CD14-positive monocyte (primary cell): ENCODE measurements at regions not wholly inside any gene's neighbourhood (a gene's known extent, or its start where the extent isn't known, plus 50 kb on each side); places are given as distances from the start of the nearest gene placed in this dataset.

Experiments used
- DNase-seq, 3 donors: peaks; one replicate each; pipeline ENCODE4 v3.0.0-alpha.2; 2011 to 2022
- H2AFZ ChIP-seq: 2 replicates; pipeline ENCODE4 v1.6.0; 2012; ENCODE audit warnings: mild to moderate bottlenecking, low read depth, low read length, inconsistent platforms; ENCODE audit not compliant: insufficient read depth, poor library complexity, severe bottlenecking
- H3K27ac ChIP-seq, 2 donors: 1 replicate in 1 of 2; 2 replicates in 1 of 2; pipeline ENCODE4 v1.5.1; 2012 to 2013; ENCODE audit warnings: low read length in 2 of 2, control low read depth in 1 of 2, inconsistent platforms in 1 of 2, low read depth in 1 of 2, mild to moderate bottlenecking in 1 of 2
- H3K27me3 ChIP-seq, 2 donors: one replicate each; pipeline versions ENCODE4 v1.6.0 to v1.6.1; 2011 to 2013; ENCODE audit warnings: low read length in 2 of 2; ENCODE audit not compliant: control insufficient read depth in 2 of 2, insufficient read depth in 2 of 2
- H3K36me3 ChIP-seq, 2 donors: replicated peaks in 1 of 2; 1 replicate in 1 of 2; 2 replicates in 1 of 2; pipeline versions ENCODE4 v1.5.1 to v1.6.1; 2012 to 2013; ENCODE audit warnings: low read length in 2 of 2, control low read depth in 1 of 2, inconsistent platforms in 1 of 2, mild to moderate bottlenecking in 1 of 2; ENCODE audit not compliant: insufficient read depth in 2 of 2, control insufficient read depth in 1 of 2
- H3K4me1 ChIP-seq, 2 donors: 1 replicate in 1 of 2; 2 replicates in 1 of 2; pipeline versions ENCODE4 v1.5.1 to v1.6.1; 2012 to 2013; ENCODE audit warnings: low read length in 2 of 2, control low read depth in 1 of 2, inconsistent platforms in 1 of 2, mild to moderate bottlenecking in 1 of 2, moderate library complexity in 1 of 2; ENCODE audit not compliant: insufficient read depth in 2 of 2, control insufficient read depth in 1 of 2
- H3K4me2 ChIP-seq: replicated peaks from 2 replicates; pipeline ENCODE3; 2012; ENCODE audit warnings: low read length, moderate library complexity, mild to moderate bottlenecking; ENCODE audit not compliant: poor library complexity, severe bottlenecking; ENCODE audit errors: extremely low read depth
- H3K4me3 ChIP-seq, 3 experiments: fragments of 200-600 bp in 1 of 3; sonication (generic) in 1 of 3; replicated peaks in 1 of 3; 1 replicate in 2 of 3; 2 replicates in 1 of 3; pipeline ENCODE4 v1.5.1; 2011 to 2013; ENCODE audit warnings: low read length in 3 of 3, mild to moderate bottlenecking in 3 of 3, control low read depth in 2 of 3, low read depth in 2 of 3, inconsistent platforms in 1 of 3, moderate library complexity in 1 of 3
- H3K79me2 ChIP-seq: 2 replicates; pipeline ENCODE4 v1.6.0; 2012; ENCODE audit warnings: mild to moderate bottlenecking, control low read depth, inconsistent platforms, low read length, moderate library complexity; ENCODE audit not compliant: insufficient read depth
- H3K9ac ChIP-seq: 2 replicates; pipeline ENCODE4 v1.6.0; 2017; ENCODE audit warnings: low read length, mild to moderate bottlenecking; ENCODE audit not compliant: insufficient read depth, poor library complexity, severe bottlenecking
- H3K9me3 ChIP-seq, 2 donors: replicated peaks in 1 of 2; 1 replicate in 1 of 2; 2 replicates in 1 of 2; pipeline versions ENCODE4 v1.5.1 to v1.6.1; 2012 to 2013; ENCODE audit warnings: low read length in 2 of 2, control low read depth in 1 of 2; ENCODE audit not compliant: control insufficient read depth in 1 of 2, insufficient read depth in 1 of 2
- H4K20me1 ChIP-seq: 2 replicates; pipeline ENCODE4 v1.6.0; 2012; ENCODE audit warnings: mild to moderate bottlenecking, low read length, control low read depth, moderate library complexity; ENCODE audit not compliant: insufficient read depth
- H3K27ac Mint-ChIP-seq, 7 donors: one replicate each; pipeline ENCODE4 v1.8.0; 2020; ENCODE audit warnings: mild to moderate bottlenecking in 7 of 7, mixed read lengths in 7 of 7, moderate library complexity in 6 of 7, inconsistent platforms in 2 of 7
- H3K27me3 Mint-ChIP-seq, 3 donors: one replicate each; pipeline ENCODE4 v1.8.0; 2021 to 2022; ENCODE audit warnings: low read depth in 3 of 3, mild to moderate bottlenecking in 3 of 3, mixed read lengths in 3 of 3, moderate library complexity in 3 of 3, inconsistent platforms in 1 of 3
- H3K36me3 Mint-ChIP-seq, 2 donors: one replicate each; pipeline ENCODE4 v1.8.0; 2020; ENCODE audit warnings: mixed read lengths in 2 of 2, inconsistent platforms in 1 of 2, mild to moderate bottlenecking in 1 of 2
- H3K4me1 Mint-ChIP-seq: one replicate; pipeline ENCODE4 v1.8.0; 2020; ENCODE audit warnings: mild to moderate bottlenecking, mixed read lengths
- H3K4me3 Mint-ChIP-seq, 2 donors: one replicate each; pipeline ENCODE4 v1.8.0; 2020; ENCODE audit warnings: mild to moderate bottlenecking in 2 of 2, mixed read lengths in 2 of 2, moderate library complexity in 1 of 2
- H3K9me3 Mint-ChIP-seq, 7 donors: one replicate each; pipeline ENCODE4 v1.8.0; 2020 to 2022; ENCODE audit warnings: mixed read lengths in 7 of 7, mild to moderate bottlenecking in 6 of 7, moderate library complexity in 6 of 7, inconsistent platforms in 2 of 7
- CTCF ChIP-seq: fragments of 200-600 bp; IDR thresholded peaks from one replicate; pipeline ENCODE4 v1.8.0; 2022; ENCODE audit warnings: antibody characterized with exemption, mild to moderate bottlenecking
- WGBS: methylation state at CpG from one replicate; pipeline ENCODE4 v1.1.5; 2013; ENCODE audit warnings: missing lambda C conversion rate; ENCODE audit not compliant: insufficient coverage; 5-methylcytosine and 5-hydroxymethylcytosine counted together
- intact Hi-C, 2 donors: fragments of 100-400 bp; cut with micrococcal nuclease; formaldehyde crosslinking; loops; one replicate each; pipeline versions ENCODE4 v1.15.0 to v1.15.1; 2023

- no peak overlapping the region for H3K27ac ChIP-seq
- H3K4me3 ChIP-seq, result no peak overlapping the region
- intact Hi-C loops, result no loop called here
- no peak overlapping the region for H3K4me3 Mint-ChIP-seq
- peaks cover 0 to 4% (median 0%) of the 10 kb centered on the region in 3 donors for H3K27me3 Mint-ChIP-seq
- no peaks in the 10 kb centered on the region for H3K36me3 ChIP-seq
- no peaks in the 10 kb centered on the region for H3K36me3 Mint-ChIP-seq
- no peaks in the 10 kb centered on the region for H3K4me1 Mint-ChIP-seq
- H3K27ac Mint-ChIP-seq, result no peak overlapping the region
- no peak for TF ChIP-seq CTCF
- H3K79me2 ChIP-seq, result no peaks in the 10 kb centered on the region
- H3K9ac ChIP-seq, result no peak overlapping the region
- no peaks in the 10 kb centered on the region for H3K27me3 ChIP-seq
- H3K4me1 ChIP-seq, result no peaks in the 10 kb centered on the region
- no peak overlapping the region for H3K4me2 ChIP-seq
- no peaks in the 10 kb centered on the region for H4K20me1 ChIP-seq
- peaks cover 3 to 19% of the 10 kb centered on the region in 2 donors for H3K9me3 ChIP-seq
- WGBS, result 99% methylated on average over 10 of the region's 11 CpGs
- peaks cover 2 to 43% (median 13%) of the 10 kb centered on the region in 7 donors for H3K9me3 Mint-ChIP-seq
- DNase-seq, result no peak
- H2AFZ ChIP-seq, result no peak overlapping the region
Observed at GRCh38 chr5:126220725-126221124, 202.5 kb upstream of the GRAMD2B start.

- Mint-ChIP-seq H3K27ac (no peak overlapping the region), H3K36me3 (no peaks in the 10 kb centered on the region), H3K4me1 (no peaks in the 10 kb centered on the region), H3K27me3 (peaks cover 0 to 1% (median 0%) of the 10 kb centered on the region in 3 donors), H3K9me3 (peaks cover 10 to 44% (median 19%) of the 10 kb centered on the region in 7 donors), H3K4me3 (no peak overlapping the region)
- Histone ChIP-seq H3K9ac (no peak overlapping the region), H3K9me3 (peaks cover 19 to 32% of the 10 kb centered on the region in 2 donors), H3K4me1 (no peaks in the 10 kb centered on the region), H2AFZ (no peak overlapping the region), H3K36me3 (no peaks in the 10 kb centered on the region), H3K4me3 (no peak overlapping the region), H3K4me2 (no peak overlapping the region), H4K20me1 (no peaks in the 10 kb centered on the region), H3K27ac (no peak overlapping the region), H3K79me2 (no peaks in the 10 kb centered on the region), H3K27me3 (no peaks in the 10 kb centered on the region)
- 92% methylated on average over 13 of the region's 14 CpGs for WGBS
- intact Hi-C loops, result no loop called here
- no peak for TF ChIP-seq CTCF
- no peak for DNase-seq
Observed at GRCh38 chr5:126228934-126229333, 194.3 kb upstream of the GRAMD2B start.
